HCT116 (cell line): ENCODE measurements at regions not wholly inside any gene's neighbourhood (a gene's known extent, or its start where the extent isn't known, plus 50 kb on each side); places are given as distances from the start of the nearest gene placed in this dataset.

Experiments
- ATAC-seq: fragments of 200-7000 bp; cut with Tn5 transposase; 2 replicates; pipeline ENCODE4 v1.9.1; 2020; ENCODE audit warnings: mild to moderate bottlenecking, moderate library complexity
- BruUV-seq: library from RNA; stranded (reverse); fragments of 400-500 nt; replicated peaks from 2 replicates; lab custom pipeline; 2021; lab: Mats Ljungman, UMichigan
- CTCF ChIA-PET: fragments of 300-600 bp; sonication (Branson Sonifier 250); formaldehyde crosslinking; loops from one replicate; lab custom pipeline; 2021; ENCODE audit warnings: antibody characterized with exemption; lab: Charles Lee
- POLR2A ChIA-PET: fragments of 300-600, 350-600 bp; sonication (Branson Sonifier 250); formaldehyde crosslinking; loops from one replicate; lab custom pipeline; 2021; ENCODE audit warnings: antibody characterized with exemption; lab: Charles Lee
- RAD21 ChIA-PET, 2 experiments: fragments of 300-600 bp; sonication (Branson Sonifier 250); formaldehyde crosslinking; loops; one replicate each; lab custom pipeline; 2023; ENCODE audit warnings: low total read pairs in 2 of 2; ENCODE audit not compliant: uncharacterized antibody in 2 of 2, unreplicated experiment in 2 of 2, low non-redundant PET in 1 of 2; lab: Charles Lee
- DNase-seq: peaks from one replicate; pipeline ENCODE4 v3.0.0-alpha.2; 2010; ENCODE audit warnings: low read depth, low spot score
- H2AFZ ChIP-seq: fragments of 200-600 bp; shearing (Covaris generic), sonication (generic); 2 replicates; pipeline ENCODE4 v1.6.1; 2017; ENCODE audit warnings: low read depth, mixed run types, mixed read lengths, antibody characterized with exemption, low read length; ENCODE audit not compliant: poor library complexity, severe bottlenecking
- H3K27ac ChIP-seq: 2 replicates; pipeline ENCODE4 v1.5.1; 2012; ENCODE audit warnings: low read depth, low read length
- H3K27me3 ChIP-seq: fragments of 200-600 bp; sonication (generic); 2 replicates; pipeline ENCODE4 v1.6.1; 2016; ENCODE audit warnings: mixed run types, low read length, mixed read lengths; ENCODE audit not compliant: insufficient read depth
- H3K36me3 ChIP-seq, 2 experiments: fragments of 200-500 bp in 1 of 2; fragments of 200-600 bp in 1 of 2; sonication (Bioruptor generic) in 1 of 2; sonication (generic) in 1 of 2; 2 replicates each; pipeline versions ENCODE4 v1.5.1 to v1.6.1; 2014 to 2016; ENCODE audit warnings: low read length in 2 of 2, inconsistent platforms in 1 of 2, mixed read lengths in 1 of 2, mixed run types in 1 of 2; ENCODE audit not compliant: insufficient read depth in 2 of 2, control insufficient read depth in 1 of 2
- H3K4me1 ChIP-seq, 2 experiments: fragments of 200-600 bp in 1 of 2; sonication (generic) in 1 of 2; 2 replicates each; pipeline versions ENCODE4 v1.5.1 to v1.6.1; 2012 to 2017; ENCODE audit warnings: low read length in 2 of 2, inconsistent platforms in 1 of 2, mild to moderate bottlenecking in 1 of 2, mixed read lengths in 1 of 2, mixed run types in 1 of 2, moderate library complexity in 1 of 2; ENCODE audit not compliant: insufficient read depth in 2 of 2, control insufficient read depth in 1 of 2
- H3K4me2 ChIP-seq: fragments of 200-600 bp; sonication (generic); 2 replicates; pipeline ENCODE4 v1.6.1; 2017; ENCODE audit warnings: mixed run types, low read length, mixed read lengths
- H3K4me3 ChIP-seq, 2 experiments: fragments of 200-600 bp in 1 of 2; sonication (generic) in 1 of 2; replicated peaks in 1 of 2; 2 replicates each; pipeline ENCODE4 v1.5.1; 2011 to 2016; ENCODE audit warnings: low read length in 2 of 2, control low read depth in 1 of 2, low read depth in 1 of 2, mild to moderate bottlenecking in 1 of 2, mixed read lengths in 1 of 2, mixed run types in 1 of 2
- H3K79me2 ChIP-seq: fragments of 200-600 bp; sonication (generic); 2 replicates; pipeline ENCODE4 v1.6.1; 2017; ENCODE audit warnings: mild to moderate bottlenecking, mixed run types, low read length, moderate library complexity, mixed read lengths; ENCODE audit not compliant: insufficient read depth
- H3K9ac ChIP-seq: fragments of 200-600 bp; sonication (generic); 2 replicates; pipeline ENCODE4 v1.6.1; 2016; ENCODE audit warnings: low read length, mixed read lengths
- H3K9me2 ChIP-seq: fragments of 200-600 bp; sonication (generic), shearing (Covaris generic); 2 replicates; pipeline ENCODE4 v1.6.1; 2017; ENCODE audit warnings: mixed run types, mild to moderate bottlenecking, moderate library complexity; ENCODE audit not compliant: insufficient read depth
- H3K9me3 ChIP-seq, 2 experiments: fragments of 200-500 bp in 1 of 2; fragments of 200-600 bp in 1 of 2; sonication (Bioruptor generic) in 1 of 2; sonication (generic) in 1 of 2; 2 replicates each; pipeline ENCODE4 v1.6.1; 2014 to 2017; ENCODE audit warnings: low read length in 2 of 2, mixed read lengths in 2 of 2, inconsistent platforms in 1 of 2, low read depth in 1 of 2, mild to moderate bottlenecking in 1 of 2, mixed run types in 1 of 2, moderate library complexity in 1 of 2; ENCODE audit not compliant: control insufficient read depth in 1 of 2, insufficient read depth in 1 of 2
- H4K20me1 ChIP-seq: fragments of 200-600 bp; sonication (generic), shearing (Covaris generic); 2 replicates; pipeline ENCODE4 v1.6.1; 2017; ENCODE audit warnings: mixed run types, mild to moderate bottlenecking, moderate library complexity; ENCODE audit not compliant: insufficient read depth
- EGR1 ChIP-seq: IDR thresholded peaks from 2 replicates; pipeline ENCODE4 v1.6.1; 2012; ENCODE audit warnings: low read depth
- EZH2phosphoT487 ChIP-seq: fragments of 200-600 bp; IDR thresholded peaks from 2 replicates; pipeline ENCODE4 v1.6.1; 2018; ENCODE audit warnings: antibody characterized with exemption, borderline replicate concordance
- FOSL1 ChIP-seq: IDR thresholded peaks from 2 replicates; pipeline ENCODE4 v1.6.1; 2012; ENCODE audit warnings: low read depth
- SIN3A ChIP-seq: IDR thresholded peaks from 2 replicates; pipeline ENCODE4 v1.6.1; 2012; ENCODE audit warnings: low read depth
- SP1 ChIP-seq: IDR thresholded peaks from 2 replicates; pipeline ENCODE4 v1.6.1; 2012; ENCODE audit warnings: low read depth
- SRF ChIP-seq: IDR thresholded peaks from 2 replicates; pipeline ENCODE4 v1.6.1; 2012; ENCODE audit warnings: low read depth
- intact Hi-C: fragments of 100-400 bp; cut with micrococcal nuclease; formaldehyde crosslinking; loops from 2 replicates; pipeline ENCODE4 v1.10.0; 2022
- TF ChIP-seq, protein P1 (sequence below): IDR thresholded peaks from 2 replicates; pipeline ENCODE4 v1.6.1; 2012
- TF ChIP-seq, protein P2 (sequence below): IDR thresholded peaks from 2 replicates; pipeline ENCODE4 v1.6.1; 2012; ENCODE audit warnings: low read depth
- TF ChIP-seq, protein P3 (sequence below): IDR thresholded peaks from 2 replicates; pipeline ENCODE4 v1.6.1; 2011; ENCODE audit warnings: mild to moderate bottlenecking, low read length, moderate library complexity; ENCODE audit not compliant: insufficient replicate concordance; ENCODE audit errors: extremely low read depth

DNA sequence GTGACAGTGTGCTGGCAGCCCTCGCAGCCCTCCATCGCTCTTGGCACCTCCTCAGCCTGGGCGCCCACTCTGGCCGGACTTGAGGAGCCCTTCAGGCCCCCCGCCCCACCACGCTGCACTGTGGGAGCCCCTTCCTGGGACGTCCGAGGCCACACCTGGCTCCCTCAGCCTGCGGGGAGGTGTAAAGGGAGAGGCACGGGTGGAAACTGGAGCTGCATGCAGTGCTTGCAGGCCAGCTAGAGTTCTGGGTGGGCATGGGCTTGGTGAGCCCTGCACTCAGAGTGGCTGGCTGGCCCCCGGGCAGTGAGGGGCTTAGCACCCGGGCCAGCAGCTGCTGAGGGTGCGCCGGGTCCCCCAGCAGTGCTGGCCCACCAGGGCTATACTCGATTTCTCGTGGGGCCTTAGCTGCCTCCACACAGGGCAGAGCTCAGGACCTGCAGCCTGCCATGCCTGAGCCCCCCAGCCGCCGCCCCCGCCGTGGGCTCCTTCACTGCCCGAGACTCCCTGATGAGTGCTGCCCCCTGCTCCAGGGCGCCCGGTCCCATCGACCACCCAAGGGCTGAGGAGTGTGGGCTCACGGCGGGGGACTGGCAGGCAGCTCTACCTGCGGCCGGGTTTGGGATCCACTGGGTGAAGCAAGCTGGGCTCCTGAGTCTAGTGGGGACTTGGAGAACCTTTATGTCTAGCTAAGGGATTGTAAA is 1672.7 kb upstream of the PCDH7 start:
- H3K27me3 ChIP-seq, result no peaks in the 10 kb centered on the region
- H3K9me3 ChIP-seq, result no peaks in the 10 kb centered on the region
- no peaks in the 10 kb centered on the region for H4K20me1 ChIP-seq
- CTCF ChIA-PET, result no interaction called here
- ATAC-seq, result no peak
- H3K27ac ChIP-seq, result no peak overlapping the region
- POLR2A ChIA-PET, result no interaction called here
- H3K36me3 ChIP-seq, result no peaks in the 10 kb centered on the region
- no peak overlapping the region for H3K4me2 ChIP-seq
- no peaks in the 10 kb centered on the region for H3K4me1 ChIP-seq
- no peak overlapping the region for H2AFZ ChIP-seq
- RAD21 ChIA-PET, result no interaction called here
- no peak overlapping the region for H3K4me3 ChIP-seq
- intact Hi-C loops, result no loop called here
- no peak overlapping the region for H3K9ac ChIP-seq
- no peaks in the 10 kb centered on the region for H3K79me2 ChIP-seq
- DNase-seq, result no peak
- no TSS peak for BruUV-seq
- H3K9me2 ChIP-seq, result no peaks in the 10 kb centered on the region
- TF ChIP-seq SIN3A (no peak), SRF (no peak), SP1 (no peak), EZH2phosphoT487 (no peak), EGR1 (no peak), FOSL1 (no peak)
- TF ChIP-seq, protein P1, sequence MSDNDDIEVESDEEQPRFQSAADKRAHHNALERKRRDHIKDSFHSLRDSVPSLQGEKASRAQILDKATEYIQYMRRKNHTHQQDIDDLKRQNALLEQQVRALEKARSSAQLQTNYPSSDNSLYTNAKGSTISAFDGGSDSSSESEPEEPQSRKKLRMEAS, result no peak
- TF ChIP-seq, protein P2, sequence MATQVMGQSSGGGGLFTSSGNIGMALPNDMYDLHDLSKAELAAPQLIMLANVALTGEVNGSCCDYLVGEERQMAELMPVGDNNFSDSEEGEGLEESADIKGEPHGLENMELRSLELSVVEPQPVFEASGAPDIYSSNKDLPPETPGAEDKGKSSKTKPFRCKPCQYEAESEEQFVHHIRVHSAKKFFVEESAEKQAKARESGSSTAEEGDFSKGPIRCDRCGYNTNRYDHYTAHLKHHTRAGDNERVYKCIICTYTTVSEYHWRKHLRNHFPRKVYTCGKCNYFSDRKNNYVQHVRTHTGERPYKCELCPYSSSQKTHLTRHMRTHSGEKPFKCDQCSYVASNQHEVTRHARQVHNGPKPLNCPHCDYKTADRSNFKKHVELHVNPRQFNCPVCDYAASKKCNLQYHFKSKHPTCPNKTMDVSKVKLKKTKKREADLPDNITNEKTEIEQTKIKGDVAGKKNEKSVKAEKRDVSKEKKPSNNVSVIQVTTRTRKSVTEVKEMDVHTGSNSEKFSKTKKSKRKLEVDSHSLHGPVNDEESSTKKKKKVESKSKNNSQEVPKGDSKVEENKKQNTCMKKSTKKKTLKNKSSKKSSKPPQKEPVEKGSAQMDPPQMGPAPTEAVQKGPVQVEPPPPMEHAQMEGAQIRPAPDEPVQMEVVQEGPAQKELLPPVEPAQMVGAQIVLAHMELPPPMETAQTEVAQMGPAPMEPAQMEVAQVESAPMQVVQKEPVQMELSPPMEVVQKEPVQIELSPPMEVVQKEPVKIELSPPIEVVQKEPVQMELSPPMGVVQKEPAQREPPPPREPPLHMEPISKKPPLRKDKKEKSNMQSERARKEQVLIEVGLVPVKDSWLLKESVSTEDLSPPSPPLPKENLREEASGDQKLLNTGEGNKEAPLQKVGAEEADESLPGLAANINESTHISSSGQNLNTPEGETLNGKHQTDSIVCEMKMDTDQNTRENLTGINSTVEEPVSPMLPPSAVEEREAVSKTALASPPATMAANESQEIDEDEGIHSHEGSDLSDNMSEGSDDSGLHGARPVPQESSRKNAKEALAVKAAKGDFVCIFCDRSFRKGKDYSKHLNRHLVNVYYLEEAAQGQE, result no peak
- TF ChIP-seq, protein P3, sequence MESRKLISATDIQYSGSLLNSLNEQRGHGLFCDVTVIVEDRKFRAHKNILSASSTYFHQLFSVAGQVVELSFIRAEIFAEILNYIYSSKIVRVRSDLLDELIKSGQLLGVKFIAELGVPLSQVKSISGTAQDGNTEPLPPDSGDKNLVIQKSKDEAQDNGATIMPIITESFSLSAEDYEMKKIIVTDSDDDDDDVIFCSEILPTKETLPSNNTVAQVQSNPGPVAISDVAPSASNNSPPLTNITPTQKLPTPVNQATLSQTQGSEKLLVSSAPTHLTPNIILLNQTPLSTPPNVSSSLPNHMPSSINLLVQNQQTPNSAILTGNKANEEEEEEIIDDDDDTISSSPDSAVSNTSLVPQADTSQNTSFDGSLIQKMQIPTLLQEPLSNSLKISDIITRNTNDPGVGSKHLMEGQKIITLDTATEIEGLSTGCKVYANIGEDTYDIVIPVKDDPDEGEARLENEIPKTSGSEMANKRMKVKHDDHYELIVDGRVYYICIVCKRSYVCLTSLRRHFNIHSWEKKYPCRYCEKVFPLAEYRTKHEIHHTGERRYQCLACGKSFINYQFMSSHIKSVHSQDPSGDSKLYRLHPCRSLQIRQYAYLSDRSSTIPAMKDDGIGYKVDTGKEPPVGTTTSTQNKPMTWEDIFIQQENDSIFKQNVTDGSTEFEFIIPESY, result no peak
